ENCODE measurements at regions not wholly inside any gene's neighbourhood (a gene's known extent, or its start where the extent isn't known, plus 50 kb on each side); places are given as distances from the start of the nearest gene placed in this dataset.
"Not testable (repeated sequence)": the region's sequence is repeated elsewhere in the genome, so short reads cannot be mapped to it uniquely, and the experiment has no call there.

GRCh38 chr3:165960825-165961224 lies 123.6 kb upstream of the BCHE start:
- TF ChIP-seq, protein P1, sequence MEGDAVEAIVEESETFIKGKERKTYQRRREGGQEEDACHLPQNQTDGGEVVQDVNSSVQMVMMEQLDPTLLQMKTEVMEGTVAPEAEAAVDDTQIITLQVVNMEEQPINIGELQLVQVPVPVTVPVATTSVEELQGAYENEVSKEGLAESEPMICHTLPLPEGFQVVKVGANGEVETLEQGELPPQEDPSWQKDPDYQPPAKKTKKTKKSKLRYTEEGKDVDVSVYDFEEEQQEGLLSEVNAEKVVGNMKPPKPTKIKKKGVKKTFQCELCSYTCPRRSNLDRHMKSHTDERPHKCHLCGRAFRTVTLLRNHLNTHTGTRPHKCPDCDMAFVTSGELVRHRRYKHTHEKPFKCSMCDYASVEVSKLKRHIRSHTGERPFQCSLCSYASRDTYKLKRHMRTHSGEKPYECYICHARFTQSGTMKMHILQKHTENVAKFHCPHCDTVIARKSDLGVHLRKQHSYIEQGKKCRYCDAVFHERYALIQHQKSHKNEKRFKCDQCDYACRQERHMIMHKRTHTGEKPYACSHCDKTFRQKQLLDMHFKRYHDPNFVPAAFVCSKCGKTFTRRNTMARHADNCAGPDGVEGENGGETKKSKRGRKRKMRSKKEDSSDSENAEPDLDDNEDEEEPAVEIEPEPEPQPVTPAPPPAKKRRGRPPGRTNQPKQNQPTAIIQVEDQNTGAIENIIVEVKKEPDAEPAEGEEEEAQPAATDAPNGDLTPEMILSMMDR (IDR thresholded peaks at IDR 0.05) = not testable (repeated sequence)
- TF ChIP-seq POLR2AphosphoS5, POLR2A (IDR thresholded peaks at IDR 0.05): not testable (repeated sequence)

Data from gastroesophageal sphincter (tissue), 3 donors.